ENCODE measurements at regions not wholly inside any gene's neighbourhood (a gene's known extent, or its start where the extent isn't known, plus 50 kb on each side); places are given as distances from the start of the nearest gene placed in this dataset.

DNA sequence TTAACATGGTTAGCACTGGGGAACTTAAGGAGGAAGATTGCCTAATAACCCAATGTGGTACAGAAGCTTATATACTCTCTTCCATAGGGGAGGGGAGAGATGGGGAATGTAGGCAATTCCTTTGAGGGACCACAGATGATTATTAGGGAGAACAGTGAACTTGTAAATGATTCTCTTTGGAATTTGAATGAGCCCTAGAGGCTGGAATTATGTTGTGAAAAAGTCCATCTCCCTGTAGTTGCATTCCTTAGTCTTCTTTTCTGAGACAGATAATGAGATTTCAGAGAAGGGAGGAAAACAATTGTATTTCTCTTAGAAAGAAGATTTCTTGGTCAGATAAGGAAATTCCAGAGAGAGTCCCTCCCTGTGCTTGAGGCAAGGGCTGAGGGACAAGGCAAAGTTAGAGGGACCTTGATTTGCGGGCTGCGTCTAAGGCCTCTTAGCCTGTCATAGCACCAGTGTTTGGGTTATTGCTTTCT is 89.0 kb upstream of the HMCN1 start:
- H3K4me3 Mint-ChIP-seq = no peak overlapping the region
- CTCF ChIA-PET = interaction anchor here (0.8 kb wide), 1 partner anchor 21 kb away, joined by 3 read pairs; no protein-coding TSS in a partner anchor

DNA sequence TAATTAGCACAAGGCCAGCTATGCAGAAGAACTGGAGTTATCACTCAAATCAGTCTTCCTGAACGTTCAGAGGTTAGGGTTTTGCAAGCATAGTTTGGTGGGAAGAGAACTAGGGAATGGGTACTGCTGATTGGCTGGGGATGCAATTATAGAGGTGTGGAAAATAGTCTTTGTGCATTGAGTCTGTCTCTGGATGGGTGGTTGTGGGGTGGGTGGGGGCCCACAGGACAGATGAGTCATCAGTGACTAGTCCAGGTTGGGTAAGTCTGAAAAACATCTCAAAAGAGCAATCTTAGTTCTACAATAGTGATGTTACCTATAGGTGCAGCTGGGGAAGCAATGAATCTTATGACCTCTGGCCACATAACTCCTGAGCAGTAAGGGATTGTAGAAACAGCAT is 89.7 kb upstream of the HMCN1 start:
- Mint-ChIP-seq H3K9me3 (peaks cover 0 to 6% (median 3%) of the 10 kb centered on the region in 5 donors), H3K27ac (peak overlapping the region in 1 of 8 donors; percentile 60), H3K27me3 (peaks cover 0 to 4% of the 10 kb centered on the region in 2 donors), H3K4me1 (peaks cover 19 to 38% (median 30%) of the 10 kb centered on the region in 3 donors), H3K4me3 (no peak overlapping the region), H3K36me3 (peaks cover 0 to 11% (median 4%) of the 10 kb centered on the region in 3 donors)
- no peak for DNase-seq
- no peaks in the 10 kb centered on the region for H3K9me3 ChIP-seq (ENCODE audit: low read length)
- POLR2A ChIA-PET = no interaction called here
- no peak overlapping the region for H3K4me3 ChIP-seq (ENCODE audit: low read length)
- no peaks in the 10 kb centered on the region for H3K27me3 ChIP-seq (ENCODE audit: insufficient read depth, low read length, poor library complexity, severe bottlenecking)
- H3K36me3 ChIP-seq (ENCODE audit: insufficient read depth, low read length) = no peaks in the 10 kb centered on the region
- peaks cover 25% of the 10 kb centered on the region for H3K4me1 ChIP-seq (ENCODE audit: insufficient read depth, low read length)
- no peak overlapping the region for H3K27ac ChIP-seq (ENCODE audit: low read depth, low read length)
- CTCF ChIA-PET = interaction anchor here (0.8 kb wide), 1 partner anchor 20 kb away, joined by 3 read pairs; no protein-coding TSS in a partner anchor

More for the DNA sequence above, 89.0 kb upstream of the HMCN1 start:
- H3K27ac ChIP-seq (ENCODE audit: low read depth, low read length) = no peak overlapping the region
- Mint-ChIP-seq H3K27ac (peak overlapping the region in 1 of 8 donors; percentile 60), H3K27me3 (peaks cover 0 to 4% of the 10 kb centered on the region in 2 donors), H3K4me1 (peaks cover 19 to 42% (median 30%) of the 10 kb centered on the region in 3 donors), H3K36me3 (peaks cover 0 to 11% (median 4%) of the 10 kb centered on the region in 3 donors), H3K9me3 (peaks cover 0 to 6% (median 3%) of the 10 kb centered on the region in 5 donors)
- H3K9me3 ChIP-seq (ENCODE audit: low read length) = no peaks in the 10 kb centered on the region
- H3K4me3 ChIP-seq (ENCODE audit: low read length) = no peak overlapping the region
- DNase-seq = no peak
- POLR2A ChIA-PET = no interaction called here
- peaks cover 25% of the 10 kb centered on the region for H3K4me1 ChIP-seq (ENCODE audit: insufficient read depth, low read length)
- no peaks in the 10 kb centered on the region for H3K27me3 ChIP-seq (ENCODE audit: insufficient read depth, low read length, poor library complexity, severe bottlenecking)
- H3K36me3 ChIP-seq (ENCODE audit: insufficient read depth, low read length) = no peaks in the 10 kb centered on the region

DNA sequence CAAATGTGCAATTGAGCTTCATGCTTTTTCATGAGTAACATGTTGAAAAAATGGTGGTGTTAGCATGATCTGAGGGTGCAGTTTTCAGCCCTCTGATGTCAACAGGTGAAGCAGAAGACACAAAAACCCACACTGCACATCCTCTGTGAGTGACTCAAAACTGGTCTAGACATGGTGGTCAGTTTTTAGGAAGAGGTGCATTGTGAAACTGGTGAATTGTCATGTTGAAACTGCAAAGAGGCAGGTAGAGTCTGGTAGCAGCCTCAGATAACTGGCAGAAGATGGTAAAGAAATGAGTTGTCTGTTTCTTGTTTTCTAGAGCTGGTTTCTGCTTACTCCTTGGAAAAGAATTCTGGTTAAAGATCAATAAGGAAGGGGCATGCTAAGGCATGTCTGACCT is 97.3 kb upstream of the HMCN1 start:
- H3K9me3 Mint-ChIP-seq = peaks cover 0 to 4% (median 2%) of the 10 kb centered on the region in 5 donors

DNA sequence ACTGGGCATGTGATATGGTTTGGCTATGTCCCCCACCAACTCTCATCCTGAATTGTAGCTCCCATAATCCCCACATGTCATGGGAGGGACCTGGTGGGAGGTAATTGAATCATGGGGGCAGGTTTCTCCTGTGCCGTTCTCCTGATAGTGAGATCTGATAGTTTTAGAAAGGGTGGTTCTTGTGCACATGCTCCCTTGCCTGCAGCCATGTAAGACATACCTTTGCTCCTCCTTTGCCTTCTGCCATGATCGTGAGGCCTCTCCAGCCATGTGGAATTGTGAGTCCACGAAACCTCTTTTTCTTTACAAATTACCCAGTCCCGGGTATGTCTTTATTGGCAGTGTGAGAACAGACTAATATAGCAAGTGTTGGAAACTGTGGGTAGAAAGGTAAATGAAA is 99.5 kb upstream of the HMCN1 start:
- H3K36me3 Mint-ChIP-seq = peaks cover 0 to 32% (median 11%) of the 10 kb centered on the region in 3 donors
- POLR2A ChIA-PET = no interaction called here

More for the DNA sequence above, 97.3 kb upstream of the HMCN1 start:
- H3K27ac Mint-ChIP-seq = no peak overlapping the region
- no peaks in the 10 kb centered on the region for H3K4me1 Mint-ChIP-seq
- Histone ChIP-seq H3K4me1 (ENCODE audit: insufficient read depth, low read length) (no peaks in the 10 kb centered on the region), H3K36me3 (ENCODE audit: insufficient read depth, low read length) (no peaks in the 10 kb centered on the region), H3K4me3 (ENCODE audit: low read length) (no peak overlapping the region), H3K27ac (ENCODE audit: low read depth, low read length) (no peak overlapping the region), H3K27me3 (ENCODE audit: insufficient read depth, low read length, poor library complexity, severe bottlenecking) (no peaks in the 10 kb centered on the region), H3K9me3 (ENCODE audit: low read length) (no peaks in the 10 kb centered on the region)
- DNase-seq = no peak
- POLR2A ChIA-PET = no interaction called here
- H3K27me3 Mint-ChIP-seq = peaks cover 2 to 7% of the 10 kb centered on the region in 2 donors
- H3K36me3 Mint-ChIP-seq = peaks cover 0 to 34% (median 11%) of the 10 kb centered on the region in 3 donors
- H3K4me3 Mint-ChIP-seq = no peak overlapping the region
- CTCF ChIA-PET = interaction anchor here (1.0 to 1.1 kb wide), 2 partner anchors 33 to 44 kb away, joined by 3 read pairs; no protein-coding TSS in a partner anchor

DNA sequence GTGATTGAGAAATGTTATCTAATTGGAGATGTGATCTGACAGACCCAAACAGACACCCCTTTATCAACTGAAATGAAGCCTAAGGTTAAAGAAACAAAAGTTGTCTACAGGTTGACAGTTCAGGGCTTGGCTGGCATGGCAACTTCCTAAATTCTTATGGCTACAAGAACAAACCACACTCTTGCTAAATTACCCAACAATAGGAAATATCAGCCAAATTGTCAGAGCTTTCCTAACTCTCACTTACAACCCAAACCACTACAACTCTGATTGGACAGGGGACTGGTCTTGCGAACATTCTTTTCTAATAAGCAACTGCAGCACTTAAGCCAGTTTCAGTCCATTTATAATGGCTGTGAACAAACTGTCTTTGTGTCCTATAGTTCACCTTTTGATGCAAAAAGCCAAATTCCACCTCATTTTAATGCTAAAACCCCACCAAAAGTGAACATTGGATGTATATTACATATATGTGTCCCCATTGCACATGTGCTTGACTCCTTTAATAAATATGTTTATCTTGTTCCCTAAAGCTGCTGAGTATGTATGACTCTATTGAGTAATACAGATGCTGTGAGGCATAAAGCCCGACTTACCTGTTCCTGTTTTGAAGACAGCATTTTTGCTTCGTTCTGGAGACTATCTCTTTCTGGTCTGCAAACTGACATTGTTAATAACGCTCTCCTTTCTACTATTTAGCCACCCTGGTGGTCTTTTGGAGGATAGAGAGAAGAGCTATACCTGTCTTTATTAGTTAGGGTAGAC is 101.3 kb upstream of the HMCN1 start:
- peaks cover 0 to 2% (median 0%) of the 10 kb centered on the region in 5 donors for H3K9me3 Mint-ChIP-seq
- Histone ChIP-seq H3K4me3 (ENCODE audit: low read length) (no peak overlapping the region), H3K36me3 (ENCODE audit: insufficient read depth, low read length) (no peaks in the 10 kb centered on the region), H3K9me3 (ENCODE audit: low read length) (no peaks in the 10 kb centered on the region), H3K4me1 (ENCODE audit: insufficient read depth, low read length) (no peaks in the 10 kb centered on the region), H3K27me3 (ENCODE audit: insufficient read depth, low read length, poor library complexity, severe bottlenecking) (no peaks in the 10 kb centered on the region), H3K27ac (ENCODE audit: low read depth, low read length) (no peak overlapping the region)
- ChIA-PET CTCF (no interaction called here), POLR2A (no interaction called here)
- H3K27me3 Mint-ChIP-seq = peaks cover 2 to 7% of the 10 kb centered on the region in 2 donors
- DNase-seq = no peak
- H3K4me3 Mint-ChIP-seq = no peak overlapping the region
- no peak overlapping the region for H3K27ac Mint-ChIP-seq
- peaks cover 0 to 29% (median 8%) of the 10 kb centered on the region in 3 donors for H3K36me3 Mint-ChIP-seq
- peaks cover 0 to 3% (median 0%) of the 10 kb centered on the region in 3 donors for H3K4me1 Mint-ChIP-seq

More for the DNA sequence above, 99.5 kb upstream of the HMCN1 start:
- peaks cover 0 to 4% (median 0%) of the 10 kb centered on the region in 5 donors for H3K9me3 Mint-ChIP-seq
- Histone ChIP-seq H3K4me3 (ENCODE audit: low read length) (no peak overlapping the region), H3K4me1 (ENCODE audit: insufficient read depth, low read length) (no peaks in the 10 kb centered on the region), H3K27me3 (ENCODE audit: insufficient read depth, low read length, poor library complexity, severe bottlenecking) (no peaks in the 10 kb centered on the region), H3K9me3 (ENCODE audit: low read length) (no peaks in the 10 kb centered on the region), H3K36me3 (ENCODE audit: insufficient read depth, low read length) (no peaks in the 10 kb centered on the region), H3K27ac (ENCODE audit: low read depth, low read length) (no peak overlapping the region)
- H3K27ac Mint-ChIP-seq = no peak overlapping the region
- DNase-seq = no peak
- no peaks in the 10 kb centered on the region for H3K4me1 Mint-ChIP-seq
- CTCF ChIA-PET = interaction anchor here (1.1 to 1.3 kb wide), 2 partner anchors 18 to 39 kb away, joined by 3 read pairs; no protein-coding TSS in a partner anchor
- peaks cover 2 to 7% of the 10 kb centered on the region in 2 donors for H3K27me3 Mint-ChIP-seq
- H3K4me3 Mint-ChIP-seq = no peak overlapping the region

DNA sequence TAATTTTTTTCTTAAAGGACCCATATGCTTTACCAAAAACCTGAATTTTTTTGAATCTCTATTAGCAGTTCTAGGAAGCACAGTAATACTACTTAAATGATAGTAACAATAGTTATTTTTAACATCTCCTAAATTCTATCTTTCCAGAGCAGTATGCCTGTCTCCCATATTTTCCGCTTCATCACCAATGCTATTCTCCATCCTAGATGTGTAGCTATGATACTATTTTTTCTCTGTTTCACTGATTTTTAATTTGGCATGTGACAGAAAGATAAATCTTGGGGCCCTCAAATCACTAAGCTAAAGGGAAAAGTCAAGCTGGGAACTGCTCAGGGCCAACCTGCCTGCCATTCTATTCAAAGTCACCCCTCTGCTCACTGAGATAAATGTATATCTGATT is 102.3 kb upstream of the HMCN1 start:
- DNase-seq = no peak
- H3K9me3 Mint-ChIP-seq = peaks cover 0 to 2% (median 0%) of the 10 kb centered on the region in 5 donors
- H3K4me3 ChIP-seq (ENCODE audit: low read length) = no peak overlapping the region
- no peaks in the 10 kb centered on the region for H3K27me3 ChIP-seq (ENCODE audit: insufficient read depth, low read length, poor library complexity, severe bottlenecking)
- H3K27ac ChIP-seq (ENCODE audit: low read depth, low read length) = no peak overlapping the region
- no peak overlapping the region for H3K27ac Mint-ChIP-seq
- H3K36me3 Mint-ChIP-seq = peaks cover 0 to 23% (median 8%) of the 10 kb centered on the region in 3 donors
- H3K27me3 Mint-ChIP-seq = peaks cover 2 to 7% of the 10 kb centered on the region in 2 donors
- H3K4me1 Mint-ChIP-seq = peaks cover 0 to 3% (median 0%) of the 10 kb centered on the region in 3 donors
- POLR2A ChIA-PET = no interaction called here
- H3K4me3 Mint-ChIP-seq = no peak overlapping the region
- no peaks in the 10 kb centered on the region for H3K36me3 ChIP-seq (ENCODE audit: insufficient read depth, low read length)
- H3K4me1 ChIP-seq (ENCODE audit: insufficient read depth, low read length) = no peaks in the 10 kb centered on the region
- CTCF ChIA-PET = interaction anchor here (1.3 kb wide), 1 partner anchor 25 kb away, joined by 3 read pairs; no protein-coding TSS in a partner anchor
- no peaks in the 10 kb centered on the region for H3K9me3 ChIP-seq (ENCODE audit: low read length)

DNA sequence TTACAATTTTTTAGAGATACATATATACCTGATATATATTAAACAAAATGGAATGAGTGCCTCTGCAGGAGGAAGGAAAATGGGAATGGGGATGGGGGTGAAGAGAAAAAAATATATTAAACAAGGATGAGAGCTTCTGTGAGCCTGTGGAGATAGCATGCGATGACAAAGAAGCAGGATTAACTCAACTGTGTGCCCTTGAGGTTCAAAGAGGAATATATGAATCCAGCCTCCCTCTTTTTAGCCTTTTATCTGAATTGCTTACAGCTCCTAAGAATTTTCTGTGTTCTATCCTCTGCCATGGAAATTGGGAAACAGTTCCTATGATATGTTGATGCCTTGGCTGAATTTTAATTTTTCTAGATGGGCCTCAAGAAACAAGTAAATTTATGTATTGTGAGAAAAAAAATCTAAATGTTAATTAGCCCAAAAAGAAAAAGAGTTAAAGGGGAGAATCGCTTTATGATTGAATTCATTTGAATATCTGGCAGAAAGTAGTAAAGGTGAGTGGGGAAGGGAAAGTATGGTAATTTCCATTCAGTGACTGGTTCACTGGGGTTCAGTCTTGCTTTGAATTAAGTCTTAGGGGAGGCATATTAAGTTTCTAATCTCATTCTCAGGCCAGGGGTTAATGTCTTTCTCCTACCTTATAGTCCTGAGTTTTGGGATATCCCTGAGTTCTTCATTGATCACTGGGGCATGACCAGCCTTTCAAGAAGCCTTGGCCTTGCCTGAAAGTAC is 106.3 kb upstream of the HMCN1 start:
- Mint-ChIP-seq H3K27me3 (no peaks in the 10 kb centered on the region), H3K4me3 (no peak overlapping the region), H3K9me3 (no peaks in the 10 kb centered on the region), H3K4me1 (peaks cover 0 to 3% (median 0%) of the 10 kb centered on the region in 3 donors), H3K27ac (peak overlapping the region in 2 of 8 donors; percentile 6 to 32), H3K36me3 (no peaks in the 10 kb centered on the region)
- Histone ChIP-seq H3K9me3 (ENCODE audit: low read length) (no peaks in the 10 kb centered on the region), H3K36me3 (ENCODE audit: insufficient read depth, low read length) (no peaks in the 10 kb centered on the region), H3K27me3 (ENCODE audit: insufficient read depth, low read length, poor library complexity, severe bottlenecking) (no peaks in the 10 kb centered on the region), H3K4me3 (ENCODE audit: low read length) (no peak overlapping the region), H3K27ac (ENCODE audit: low read depth, low read length) (no peak overlapping the region), H3K4me1 (ENCODE audit: insufficient read depth, low read length) (no peaks in the 10 kb centered on the region)
- CTCF ChIA-PET = no interaction called here
- POLR2A ChIA-PET = no interaction called here
- no peak for DNase-seq

DNA sequence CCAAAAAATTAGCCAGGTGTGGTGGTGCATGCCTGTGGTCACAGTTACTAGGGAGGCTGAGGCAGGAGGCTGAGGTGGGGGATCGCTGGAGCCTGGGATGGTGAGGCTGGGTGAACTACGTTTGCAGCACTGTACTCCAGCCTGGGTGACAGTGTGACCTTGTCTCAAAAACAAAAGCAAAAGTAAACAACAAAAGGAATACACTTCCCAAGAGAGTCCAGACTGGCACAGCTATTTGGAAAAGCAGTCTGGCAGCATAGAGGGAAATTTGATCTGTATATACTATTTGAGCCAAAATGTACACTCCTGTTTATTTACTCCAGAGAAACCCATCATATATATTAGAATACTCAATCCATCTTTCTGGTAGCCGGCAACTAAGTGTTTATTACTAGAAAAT is 107.0 kb upstream of the HMCN1 start:
- H3K27ac ChIP-seq (ENCODE audit: low read depth, low read length) = no peak overlapping the region

More for the DNA sequence above, 107.0 kb upstream of the HMCN1 start:
- Histone ChIP-seq H3K36me3 (ENCODE audit: insufficient read depth, low read length) (no peaks in the 10 kb centered on the region), H3K9me3 (ENCODE audit: low read length) (no peaks in the 10 kb centered on the region), H3K27me3 (ENCODE audit: insufficient read depth, low read length, poor library complexity, severe bottlenecking) (no peaks in the 10 kb centered on the region), H3K4me1 (ENCODE audit: insufficient read depth, low read length) (no peaks in the 10 kb centered on the region), H3K4me3 (ENCODE audit: low read length) (no peak overlapping the region)
- Mint-ChIP-seq H3K27ac (peak overlapping the region in 1 of 8 donors; percentile 24), H3K9me3 (no peaks in the 10 kb centered on the region), H3K4me3 (no peak overlapping the region), H3K36me3 (no peaks in the 10 kb centered on the region), H3K27me3 (no peaks in the 10 kb centered on the region), H3K4me1 (peaks cover 0 to 3% (median 0%) of the 10 kb centered on the region in 3 donors)
- POLR2A ChIA-PET = no interaction called here
- DNase-seq = no peak
- CTCF ChIA-PET = no interaction called here
